ENCODE measurements at regions not wholly inside any gene's neighbourhood (a gene's known extent, or its start where the extent isn't known, plus 50 kb on each side); places are given as distances from the start of the nearest gene placed in this dataset.

GRCh38 chr14:96698960-96699539 lies 98.1 kb upstream of the VRK1 start:
- no peak overlapping the region for H3K27ac ChIP-seq
- no peaks in the 10 kb centered on the region for H3K9me3 ChIP-seq (replicated peaks in 1 of 3)
- intact Hi-C loops (cut with DNase I) = no loop called here
- TF ChIP-seq POLR2A (IDR thresholded peaks at IDR 0.05) = no peak
- no peak for TF ChIP-seq CTCF (IDR thresholded peaks at IDR 0.05)
- H3K4me1 ChIP-seq (replicated peaks in 1 of 2) = no peaks in the 10 kb centered on the region
- no peak overlapping the region for H3K4me3 ChIP-seq
- 80 to 84% (median 81%) methylated on average over 15 of the region's 15 CpGs for WGBS, 4 donors
- no peaks in the 10 kb centered on the region for H3K27me3 ChIP-seq
- no peaks in the 10 kb centered on the region for H3K36me3 ChIP-seq (replicated peaks in 1 of 2)
- DNase-seq = no peak

DNA sequence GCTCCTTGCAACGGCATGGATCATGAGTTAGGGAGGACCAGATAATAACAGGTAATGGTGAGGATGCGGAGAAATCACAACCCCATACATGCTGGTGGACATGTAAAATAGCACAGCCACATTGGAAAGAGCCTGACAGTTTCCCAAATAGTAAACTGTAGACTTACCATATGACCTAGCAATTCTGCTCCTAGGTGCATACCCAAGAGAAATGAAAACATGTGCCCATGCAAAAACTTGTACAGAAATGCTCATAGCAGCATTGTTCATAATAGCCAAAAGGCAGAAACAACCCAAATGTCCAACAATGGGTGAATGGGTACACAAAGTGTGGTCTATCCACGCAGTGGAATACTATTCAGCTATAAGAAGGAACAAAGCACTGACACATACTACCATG lies 97.5 kb upstream of the VRK1 start:
- 94 to 96% (median 95%) methylated on average over 3 of the region's 3 CpGs for WGBS, 4 donors
- TF ChIP-seq POLR2A (IDR thresholded peaks at IDR 0.05) = no peak
- no peak for TF ChIP-seq CTCF (IDR thresholded peaks at IDR 0.05)
- DNase-seq = no peak
- Histone ChIP-seq H3K4me1 (replicated peaks in 1 of 2) (no peaks in the 10 kb centered on the region), H3K36me3 (replicated peaks in 1 of 2) (no peaks in the 10 kb centered on the region), H3K9me3 (replicated peaks in 1 of 3) (no peaks in the 10 kb centered on the region), H3K4me3 (no peak overlapping the region), H3K27me3 (no peaks in the 10 kb centered on the region), H3K27ac (no peak overlapping the region)
- intact Hi-C loops (cut with DNase I) = no loop called here

- Histone ChIP-seq H3K27ac (no peak overlapping the region), H3K9me3 (replicated peaks in 1 of 3) (no peaks in the 10 kb centered on the region), H3K4me3 (no peak overlapping the region), H3K36me3 (replicated peaks in 1 of 2) (no peaks in the 10 kb centered on the region), H3K27me3 (no peaks in the 10 kb centered on the region), H3K4me1 (replicated peaks in 1 of 2) (no peaks in the 10 kb centered on the region)
- no peak for TF ChIP-seq CTCF (IDR thresholded peaks at IDR 0.05)
- no peak for TF ChIP-seq POLR2A (IDR thresholded peaks at IDR 0.05)
- WGBS, 4 donors = 74 to 78% (median 76%) methylated on average over 6 of the region's 6 CpGs
- intact Hi-C loops (cut with DNase I) = no loop called here
- no peak for DNase-seq
Observed at GRCh38 chr14:96702831-96703230, 94.4 kb upstream of the VRK1 start.

- no peak for TF ChIP-seq CTCF (IDR thresholded peaks at IDR 0.05)
- TF ChIP-seq POLR2A (IDR thresholded peaks at IDR 0.05) = no peak
- intact Hi-C loops (cut with DNase I) = no loop called here
- no peak for DNase-seq
- Histone ChIP-seq H3K4me3 (no peak overlapping the region), H3K27me3 (no peaks in the 10 kb centered on the region), H3K36me3 (replicated peaks in 1 of 2) (no peaks in the 10 kb centered on the region), H3K9me3 (replicated peaks in 1 of 3) (no peaks in the 10 kb centered on the region), H3K27ac (no peak overlapping the region), H3K4me1 (replicated peaks in 1 of 2) (no peaks in the 10 kb centered on the region)
- WGBS, 4 donors = 58 to 72% (median 62%) methylated on average over 10 of the region's 10 CpGs
Observed at GRCh38 chr14:96705422-96706092, 91.6 kb upstream of the VRK1 start.

Data from adrenal gland (tissue), 9 donors.